SU-DHL-6 (cell line): ENCODE measurements at regions not wholly inside any gene's neighbourhood (a gene's known extent, or its start where the extent isn't known, plus 50 kb on each side); places are given as distances from the start of the nearest gene placed in this dataset.

Experiments used
- H2AFZ ChIP-seq: fragments of 200-600 bp; sonication (generic); 2 replicates; pipeline ENCODE4 v1.6.1; 2014; ENCODE audit warnings: low read depth, mild to moderate bottlenecking, moderate library complexity, mixed read lengths, antibody characterized with exemption, low read length; ENCODE audit not compliant: severe bottlenecking
- H3F3A ChIP-seq: fragments of 200-600 bp; shearing (Covaris generic); 2 replicates; pipeline ENCODE4 v1.6.0; 2016; ENCODE audit warnings: antibody characterized with exemption, mild to moderate bottlenecking; ENCODE audit not compliant: insufficient read depth
- H3K27ac ChIP-seq: fragments of 200-600 bp; sonication (generic); 2 replicates; pipeline ENCODE4 v1.5.1; 2016; ENCODE audit warnings: low read depth, mild to moderate bottlenecking, low read length, moderate library complexity, mixed read lengths
- H3K27me3 ChIP-seq: fragments of 200-600 bp; sonication (generic), shearing (Covaris generic); 2 replicates; pipeline ENCODE4 v1.6.0; 2014; ENCODE audit warnings: mild to moderate bottlenecking, low read length
- H3K36me3 ChIP-seq: fragments of 200-600 bp; sonication (generic); 2 replicates; pipeline ENCODE4 v1.6.1; 2014; ENCODE audit warnings: mild to moderate bottlenecking, low read length, mixed read lengths
- H3K4me2 ChIP-seq: fragments of 300-600, 200-600 bp; shearing (Covaris generic), sonication (generic); 2 replicates; pipeline ENCODE4 v1.6.0; 2014; ENCODE audit warnings: low read length, low read depth, mild to moderate bottlenecking; ENCODE audit not compliant: poor library complexity, severe bottlenecking
- H3K4me3 ChIP-seq: fragments of 200-600 bp; sonication (generic); 2 replicates; pipeline ENCODE4 v1.5.1; 2014; ENCODE audit warnings: antibody characterized with exemption, low read length, mild to moderate bottlenecking, mixed read lengths; ENCODE audit not compliant: insufficient read depth, poor library complexity, severe bottlenecking
- H3K79me2 ChIP-seq: fragments of 200-600 bp; sonication (generic); 2 replicates; pipeline ENCODE4 v1.6.1; 2014; ENCODE audit warnings: mild to moderate bottlenecking, low read length, moderate library complexity; ENCODE audit not compliant: insufficient read depth
- H3K9ac ChIP-seq: fragments of 200-600 bp; sonication (generic); 2 replicates; pipeline ENCODE4 v1.7.0; 2014; ENCODE audit warnings: mild to moderate bottlenecking, low read length
- H3K9me2 ChIP-seq: fragments of 200-600 bp; sonication (generic); replicated peaks from 2 replicates; pipeline ENCODE4 v1.6.1; 2014; ENCODE audit warnings: low read length; ENCODE audit not compliant: insufficient read depth
- H3K9me3 ChIP-seq: fragments of 200-600 bp; sonication (generic); 2 replicates; pipeline ENCODE4 v1.6.1; 2014; ENCODE audit warnings: low read length, mixed read lengths; ENCODE audit not compliant: insufficient read depth
- H4K20me1 ChIP-seq: fragments of 200-600 bp; sonication (generic); 2 replicates; pipeline ENCODE4 v1.6.1; 2014; ENCODE audit warnings: low read depth, mild to moderate bottlenecking, antibody characterized with exemption, low read length, moderate library complexity, mixed read lengths
- EZH2phosphoT487 ChIP-seq: fragments of 200-600 bp; sonication (generic), shearing (Covaris generic); conservative IDR thresholded peaks from 2 replicates; pipeline ENCODE4 v1.6.1; 2018; ENCODE audit warnings: mild to moderate bottlenecking, antibody characterized with exemption, low read length, moderate library complexity, mixed read lengths
- TF ChIP-seq, protein P1 (sequence below): fragments of 200-600 bp; sonication (generic); IDR thresholded peaks from one replicate; pipeline ENCODE4 v1.5.1; 2017; ENCODE audit warnings: antibody characterized with exemption, mild to moderate bottlenecking, low read length, moderate library complexity; ENCODE audit not compliant: insufficient read depth, poor library complexity, severe bottlenecking

DNA sequence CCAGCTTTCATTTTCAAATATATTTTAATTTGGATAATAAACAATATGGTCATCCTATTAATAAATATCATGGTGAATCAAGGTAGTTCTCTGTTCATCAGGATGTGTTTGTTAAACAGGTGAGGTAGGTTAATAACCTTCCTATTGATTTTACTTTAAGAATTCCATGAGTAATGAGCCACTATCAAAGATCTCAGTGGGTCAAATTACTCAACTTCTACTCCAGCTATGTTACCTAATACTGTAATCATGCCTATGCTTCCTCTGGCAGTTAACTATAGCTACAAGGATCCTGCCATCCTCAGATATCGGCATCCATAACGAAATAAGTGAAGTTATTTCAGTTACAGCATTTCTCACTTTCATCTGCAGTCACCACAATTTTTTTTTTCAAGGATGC, 289.6 kb upstream of the SLC8A1 start:
- no peak for TF ChIP-seq EZH2phosphoT487
- TF ChIP-seq, protein P1, sequence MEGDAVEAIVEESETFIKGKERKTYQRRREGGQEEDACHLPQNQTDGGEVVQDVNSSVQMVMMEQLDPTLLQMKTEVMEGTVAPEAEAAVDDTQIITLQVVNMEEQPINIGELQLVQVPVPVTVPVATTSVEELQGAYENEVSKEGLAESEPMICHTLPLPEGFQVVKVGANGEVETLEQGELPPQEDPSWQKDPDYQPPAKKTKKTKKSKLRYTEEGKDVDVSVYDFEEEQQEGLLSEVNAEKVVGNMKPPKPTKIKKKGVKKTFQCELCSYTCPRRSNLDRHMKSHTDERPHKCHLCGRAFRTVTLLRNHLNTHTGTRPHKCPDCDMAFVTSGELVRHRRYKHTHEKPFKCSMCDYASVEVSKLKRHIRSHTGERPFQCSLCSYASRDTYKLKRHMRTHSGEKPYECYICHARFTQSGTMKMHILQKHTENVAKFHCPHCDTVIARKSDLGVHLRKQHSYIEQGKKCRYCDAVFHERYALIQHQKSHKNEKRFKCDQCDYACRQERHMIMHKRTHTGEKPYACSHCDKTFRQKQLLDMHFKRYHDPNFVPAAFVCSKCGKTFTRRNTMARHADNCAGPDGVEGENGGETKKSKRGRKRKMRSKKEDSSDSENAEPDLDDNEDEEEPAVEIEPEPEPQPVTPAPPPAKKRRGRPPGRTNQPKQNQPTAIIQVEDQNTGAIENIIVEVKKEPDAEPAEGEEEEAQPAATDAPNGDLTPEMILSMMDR, result no peak
- no peak overlapping the region for H2AFZ ChIP-seq
- no peaks in the 10 kb centered on the region for H3K27me3 ChIP-seq
- no peak overlapping the region for H3K4me2 ChIP-seq
- no peaks in the 10 kb centered on the region for H3K79me2 ChIP-seq
- no peak overlapping the region for H3K27ac ChIP-seq
- H3K9me2 ChIP-seq, result no peaks in the 10 kb centered on the region
- H3K4me3 ChIP-seq, result no peak overlapping the region
- no peaks in the 10 kb centered on the region for H3F3A ChIP-seq
- no peak overlapping the region for H3K9ac ChIP-seq
- no peaks in the 10 kb centered on the region for H3K36me3 ChIP-seq
- no peaks in the 10 kb centered on the region for H3K9me3 ChIP-seq
- no peaks in the 10 kb centered on the region for H4K20me1 ChIP-seq

DNA sequence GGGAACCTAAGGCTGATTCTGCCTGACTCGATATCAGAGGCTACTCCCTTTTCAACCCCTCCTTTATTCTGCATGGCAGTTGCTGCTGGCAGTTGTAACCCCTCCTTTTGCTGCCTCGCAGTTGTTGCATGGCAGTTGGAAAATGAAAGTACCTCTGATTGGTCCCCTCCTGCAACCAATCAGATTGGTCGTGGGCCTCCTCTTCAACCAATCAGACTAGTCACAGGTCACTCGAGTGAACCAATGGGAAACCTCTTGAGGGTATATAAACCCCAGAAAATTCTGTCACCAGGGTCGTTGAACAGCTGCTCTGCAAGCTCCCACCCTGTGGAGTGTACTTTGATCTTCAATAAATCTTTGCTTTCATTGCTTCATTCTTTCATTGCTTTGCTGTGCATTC, 294.3 kb upstream of the SLC8A1 start:
- no peak overlapping the region for H3K4me2 ChIP-seq
- no peak overlapping the region for H3K4me3 ChIP-seq
- H3F3A ChIP-seq, result no peaks in the 10 kb centered on the region

DNA sequence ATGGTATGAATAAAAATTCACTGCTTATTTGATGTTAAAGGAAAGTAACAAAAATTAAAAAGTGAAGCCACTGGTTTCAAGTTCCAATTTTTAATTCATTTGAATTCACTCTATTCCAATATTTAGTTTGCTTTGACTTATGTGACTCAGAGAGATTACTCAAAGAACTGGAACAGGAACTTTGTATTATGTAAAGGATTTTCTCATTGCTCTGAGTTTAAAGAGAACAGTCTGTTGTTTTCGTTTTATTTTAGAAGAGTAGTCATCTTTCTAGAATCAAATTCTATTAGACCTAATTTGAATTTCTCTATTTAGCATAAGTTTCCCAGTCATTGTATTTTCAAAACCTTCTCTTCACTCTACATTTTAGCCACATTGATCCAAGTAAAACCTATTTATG, 300.1 kb upstream of the SLC8A1 start:
- H3K4me2 ChIP-seq, result no peak overlapping the region

More for the DNA sequence above, 294.3 kb upstream of the SLC8A1 start:
- no peaks in the 10 kb centered on the region for H3K9me3 ChIP-seq
- no peaks in the 10 kb centered on the region for H3K79me2 ChIP-seq
- H2AFZ ChIP-seq, result no peak overlapping the region
- TF ChIP-seq EZH2phosphoT487, result no peak
- TF ChIP-seq, protein P1, result no peak
- H3K9ac ChIP-seq, result no peak overlapping the region
- no peak overlapping the region for H3K27ac ChIP-seq
- no peaks in the 10 kb centered on the region for H4K20me1 ChIP-seq
- H3K9me2 ChIP-seq, result no peaks in the 10 kb centered on the region
- H3K27me3 ChIP-seq, result no peaks in the 10 kb centered on the region
- H3K36me3 ChIP-seq, result no peaks in the 10 kb centered on the region

More for the DNA sequence above, 300.1 kb upstream of the SLC8A1 start:
- Histone ChIP-seq H3F3A (no peaks in the 10 kb centered on the region), H3K27me3 (no peaks in the 10 kb centered on the region), H3K4me3 (no peak overlapping the region), H3K27ac (no peak overlapping the region), H2AFZ (no peak overlapping the region), H3K9ac (no peak overlapping the region), H4K20me1 (no peaks in the 10 kb centered on the region), H3K79me2 (no peaks in the 10 kb centered on the region), H3K36me3 (no peaks in the 10 kb centered on the region), H3K9me3 (no peaks in the 10 kb centered on the region), H3K9me2 (no peaks in the 10 kb centered on the region)
- TF ChIP-seq EZH2phosphoT487, result no peak
- TF ChIP-seq, protein P1, result no peak
